ENCODE measurements at regions not wholly inside any gene's neighbourhood (a gene's known extent, or its start where the extent isn't known, plus 50 kb on each side); places are given as distances from the start of the nearest gene placed in this dataset.
A peak's percentile ranks its signal among the peaks of the same experiment; 100 is the strongest.

DNA sequence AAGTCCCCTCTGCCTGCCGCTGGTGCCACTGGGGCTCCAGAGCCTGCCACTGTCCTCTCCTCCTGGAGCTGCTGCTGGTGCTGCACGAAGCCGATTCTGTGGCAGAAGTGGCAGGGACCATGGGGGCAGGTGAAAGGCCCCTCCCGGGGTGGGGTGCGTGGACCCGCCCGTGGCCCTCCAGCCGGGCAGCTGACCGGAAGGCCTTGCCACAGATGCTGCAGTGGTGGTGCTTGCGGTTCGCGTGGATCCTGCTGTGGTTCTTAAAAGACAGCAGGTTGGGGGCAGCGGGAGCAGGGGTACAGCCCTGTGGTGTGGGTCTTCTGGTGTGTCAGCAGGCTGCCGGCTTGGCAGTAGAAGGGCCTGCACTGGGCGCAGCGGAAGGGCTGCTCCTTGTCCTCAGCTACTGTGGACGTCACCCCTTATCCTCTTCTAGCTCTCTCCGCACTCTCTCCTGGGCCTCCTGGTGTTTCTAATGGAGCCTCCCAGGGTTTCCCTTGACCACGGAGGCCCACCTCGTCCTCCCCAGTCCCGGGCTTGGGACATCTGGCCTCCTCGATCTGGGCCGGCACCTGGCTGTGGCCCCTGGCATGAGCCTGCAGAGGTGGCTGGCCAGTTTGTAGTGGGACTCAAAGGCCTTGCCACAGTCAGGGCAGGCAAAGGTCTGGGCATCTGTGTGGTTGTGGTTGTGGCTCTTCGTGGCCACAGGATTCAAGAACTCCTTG lies 380.4 kb downstream of the OLFM4 start:
- Mint-ChIP-seq H3K9me3 (no peaks in the 10 kb centered on the region), H3K36me3 (no peaks in the 10 kb centered on the region), H3K4me1 (ENCODE audit: unreplicated experiment) (peaks cover 18% of the 10 kb centered on the region), H3K27ac (no peak overlapping the region), H3K27me3 (no peaks in the 10 kb centered on the region), H3K4me3 (no peak overlapping the region)
- TF ChIP-seq CTCF (conservative IDR thresholded peaks at IDR 0.05) = no peak
- DNase-seq (ENCODE audit: extremely low spot score, unreplicated experiment) = no peak

- DNase-seq (ENCODE audit: extremely low spot score, unreplicated experiment) = no peak
- H3K9me3 Mint-ChIP-seq = no peaks in the 10 kb centered on the region
- peak overlapping the region; percentile 28 for H3K27ac Mint-ChIP-seq
- no peak for TF ChIP-seq CTCF (conservative IDR thresholded peaks at IDR 0.05)
- peaks cover 18% of the 10 kb centered on the region for H3K4me1 Mint-ChIP-seq (ENCODE audit: unreplicated experiment)
- no peak overlapping the region for H3K4me3 Mint-ChIP-seq
- no peaks in the 10 kb centered on the region for H3K36me3 Mint-ChIP-seq
- H3K27me3 Mint-ChIP-seq = no peaks in the 10 kb centered on the region
Measured at GRCh38 chr13:53411463-53411862, 382.9 kb downstream of the OLFM4 start.

DNA sequence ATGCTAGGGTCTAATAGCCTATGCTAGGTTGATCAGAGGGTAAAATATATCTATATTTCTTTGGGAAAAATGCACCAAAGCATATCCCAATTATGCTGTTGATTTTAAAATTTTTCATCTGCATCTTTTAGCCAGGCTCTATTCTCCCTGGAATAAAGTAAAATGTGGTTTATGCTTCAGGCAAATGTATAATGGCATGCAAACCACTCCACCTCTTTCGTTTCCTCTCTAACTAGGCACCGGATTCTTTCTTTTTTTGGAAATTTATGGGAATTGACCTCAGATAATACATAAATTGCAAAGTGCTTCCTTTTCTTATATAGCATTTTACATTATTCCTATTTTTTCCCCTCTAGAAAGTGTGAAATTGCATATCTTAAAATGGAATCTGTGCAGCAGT lies 386.5 kb downstream of the OLFM4 start:
- TF ChIP-seq CTCF (conservative IDR thresholded peaks at IDR 0.05) = no peak
- Mint-ChIP-seq H3K4me3 (no peak overlapping the region), H3K36me3 (no peaks in the 10 kb centered on the region)

DNA sequence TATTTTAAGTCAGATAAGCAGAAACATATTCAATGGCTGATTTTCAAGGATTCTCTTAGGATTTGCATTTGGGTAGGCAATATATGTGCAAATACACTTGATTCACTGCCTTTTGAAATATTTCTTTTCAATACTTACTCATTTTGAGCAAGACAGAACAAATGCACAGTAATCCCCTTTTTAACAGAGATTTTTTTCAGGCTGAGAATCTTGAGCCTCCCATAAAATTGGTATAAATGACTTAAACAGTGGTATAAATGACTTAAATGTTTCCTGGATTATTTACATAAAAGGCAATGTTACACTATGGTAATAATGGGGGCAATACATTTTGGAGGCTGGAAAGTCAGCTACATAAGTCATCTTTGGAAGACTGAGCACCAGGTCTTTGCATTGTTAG lies 389.0 kb downstream of the OLFM4 start:
- Mint-ChIP-seq H3K4me3 (no peak overlapping the region), H3K27ac (no peak overlapping the region), H3K4me1 (ENCODE audit: unreplicated experiment) (no peaks in the 10 kb centered on the region), H3K27me3 (no peaks in the 10 kb centered on the region), H3K9me3 (no peaks in the 10 kb centered on the region), H3K36me3 (no peaks in the 10 kb centered on the region)
- no peak for DNase-seq (ENCODE audit: extremely low spot score, unreplicated experiment)
- TF ChIP-seq CTCF (conservative IDR thresholded peaks at IDR 0.05) = no peak

More for the DNA sequence above, 386.5 kb downstream of the OLFM4 start:
- no peak overlapping the region for H3K27ac Mint-ChIP-seq
- no peak for DNase-seq (ENCODE audit: extremely low spot score, unreplicated experiment)
- no peaks in the 10 kb centered on the region for H3K9me3 Mint-ChIP-seq
- peaks cover 18% of the 10 kb centered on the region for H3K4me1 Mint-ChIP-seq (ENCODE audit: unreplicated experiment)
- no peaks in the 10 kb centered on the region for H3K27me3 Mint-ChIP-seq

DNA sequence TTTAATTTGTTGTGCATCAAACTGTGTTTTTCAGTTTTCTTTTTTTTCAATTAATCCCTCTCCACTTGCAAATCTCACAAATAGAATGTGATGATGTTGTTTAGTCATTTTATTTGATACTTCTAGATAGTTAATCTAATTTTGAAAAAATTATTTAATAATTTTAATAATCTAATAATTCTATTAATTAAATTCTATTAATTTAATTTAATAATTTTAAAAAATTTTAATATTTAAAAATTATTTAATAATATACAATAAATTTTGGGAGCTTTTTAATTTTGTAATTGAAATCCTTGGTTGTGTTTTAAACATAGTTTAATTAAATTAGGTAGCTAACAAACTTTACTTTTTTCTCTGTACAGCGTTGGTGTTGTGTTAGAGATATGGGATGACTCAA lies 393.8 kb downstream of the OLFM4 start:
- Mint-ChIP-seq H3K4me1 (ENCODE audit: unreplicated experiment) (no peaks in the 10 kb centered on the region), H3K27ac (no peak overlapping the region), H3K27me3 (no peaks in the 10 kb centered on the region), H3K9me3 (no peaks in the 10 kb centered on the region), H3K36me3 (no peaks in the 10 kb centered on the region), H3K4me3 (no peak overlapping the region)
- no peak for TF ChIP-seq CTCF (conservative IDR thresholded peaks at IDR 0.05)
- no peak for DNase-seq (ENCODE audit: extremely low spot score, unreplicated experiment)
